Nephron (organoid): ENCODE measurements at regions not wholly inside any gene's neighbourhood (a gene's known extent, or its start where the extent isn't known, plus 50 kb on each side); places are given as distances from the start of the nearest gene placed in this dataset.

Source experiments
- H3K27ac Mint-ChIP-seq, 3 experiments: 2 replicates each; pipeline ENCODE4 v1.8.0; 2020; ENCODE audit warnings: mixed read lengths in 3 of 3, mild to moderate bottlenecking in 2 of 3, moderate library complexity in 1 of 3
- H3K27me3 Mint-ChIP-seq: 2 replicates; pipeline ENCODE4 v1.8.0; 2021; ENCODE audit warnings: low read depth, mild to moderate bottlenecking, moderate library complexity, mixed read lengths
- H3K36me3 Mint-ChIP-seq: 2 replicates; pipeline ENCODE4 v1.8.0; 2020; ENCODE audit warnings: low read depth, mixed read lengths
- H3K4me1 Mint-ChIP-seq: 2 replicates; pipeline ENCODE4 v1.8.0; 2020; ENCODE audit warnings: mixed read lengths
- H3K4me3 Mint-ChIP-seq, 3 experiments: 2 replicates each; pipeline ENCODE4 v1.8.0; 2020; ENCODE audit warnings: mild to moderate bottlenecking in 3 of 3, mixed read lengths in 3 of 3, moderate library complexity in 2 of 3
- H3K9me3 Mint-ChIP-seq: 2 replicates; pipeline ENCODE4 v1.8.0; 2020; ENCODE audit warnings: mixed read lengths
- TF ChIP-seq, protein P1 (sequence below), 3 experiments: fragments of 200-600 bp; sonication (generic); IDR thresholded peaks; one replicate each; pipeline ENCODE4 v1.5.0; 2021; ENCODE audit warnings: antibody characterized with exemption in 3 of 3; ENCODE audit not compliant: unreplicated experiment in 3 of 3

DNA sequence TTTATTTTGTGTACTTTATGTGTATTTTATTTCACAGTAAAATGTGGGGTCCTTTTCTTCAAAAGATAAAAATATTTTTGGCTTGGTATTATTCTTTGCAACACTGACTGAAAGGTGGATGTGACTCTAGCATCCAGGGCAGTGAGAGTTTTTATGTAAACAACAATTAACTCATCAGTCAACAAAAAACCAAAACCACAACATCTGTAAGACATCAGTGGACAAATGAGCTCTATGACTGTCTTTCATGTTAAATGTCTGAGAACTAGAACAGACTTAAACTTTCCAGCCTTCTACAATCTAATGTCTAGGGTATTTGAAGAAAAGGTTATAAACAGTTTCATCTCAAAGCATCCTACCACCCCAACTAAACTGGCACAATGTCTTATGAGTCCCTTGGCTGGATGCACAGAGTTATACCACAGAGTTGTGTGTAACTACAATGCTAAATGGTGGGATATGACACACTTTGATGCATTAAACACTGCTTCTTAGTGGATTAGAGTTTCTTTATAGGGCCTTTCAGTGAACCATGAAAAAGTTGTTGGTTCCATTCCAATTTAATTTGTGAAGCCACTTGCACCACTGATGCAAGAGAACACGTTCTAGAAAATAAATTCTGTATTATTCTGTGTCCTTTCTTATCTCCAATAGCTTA lies 544.2 kb upstream of the KLF12 start:
- Mint-ChIP-seq H3K4me3 (no peak overlapping the region), H3K4me1 (no peaks in the 10 kb centered on the region), H3K36me3 (no peaks in the 10 kb centered on the region), H3K9me3 (no peaks in the 10 kb centered on the region), H3K27me3 (no peaks in the 10 kb centered on the region), H3K27ac (no peak overlapping the region)
- TF ChIP-seq, protein P1, sequence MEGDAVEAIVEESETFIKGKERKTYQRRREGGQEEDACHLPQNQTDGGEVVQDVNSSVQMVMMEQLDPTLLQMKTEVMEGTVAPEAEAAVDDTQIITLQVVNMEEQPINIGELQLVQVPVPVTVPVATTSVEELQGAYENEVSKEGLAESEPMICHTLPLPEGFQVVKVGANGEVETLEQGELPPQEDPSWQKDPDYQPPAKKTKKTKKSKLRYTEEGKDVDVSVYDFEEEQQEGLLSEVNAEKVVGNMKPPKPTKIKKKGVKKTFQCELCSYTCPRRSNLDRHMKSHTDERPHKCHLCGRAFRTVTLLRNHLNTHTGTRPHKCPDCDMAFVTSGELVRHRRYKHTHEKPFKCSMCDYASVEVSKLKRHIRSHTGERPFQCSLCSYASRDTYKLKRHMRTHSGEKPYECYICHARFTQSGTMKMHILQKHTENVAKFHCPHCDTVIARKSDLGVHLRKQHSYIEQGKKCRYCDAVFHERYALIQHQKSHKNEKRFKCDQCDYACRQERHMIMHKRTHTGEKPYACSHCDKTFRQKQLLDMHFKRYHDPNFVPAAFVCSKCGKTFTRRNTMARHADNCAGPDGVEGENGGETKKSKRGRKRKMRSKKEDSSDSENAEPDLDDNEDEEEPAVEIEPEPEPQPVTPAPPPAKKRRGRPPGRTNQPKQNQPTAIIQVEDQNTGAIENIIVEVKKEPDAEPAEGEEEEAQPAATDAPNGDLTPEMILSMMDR (IDR thresholded peaks at IDR 0.05; ENCODE audit: unreplicated experiment in 3 of 3): no peak

DNA sequence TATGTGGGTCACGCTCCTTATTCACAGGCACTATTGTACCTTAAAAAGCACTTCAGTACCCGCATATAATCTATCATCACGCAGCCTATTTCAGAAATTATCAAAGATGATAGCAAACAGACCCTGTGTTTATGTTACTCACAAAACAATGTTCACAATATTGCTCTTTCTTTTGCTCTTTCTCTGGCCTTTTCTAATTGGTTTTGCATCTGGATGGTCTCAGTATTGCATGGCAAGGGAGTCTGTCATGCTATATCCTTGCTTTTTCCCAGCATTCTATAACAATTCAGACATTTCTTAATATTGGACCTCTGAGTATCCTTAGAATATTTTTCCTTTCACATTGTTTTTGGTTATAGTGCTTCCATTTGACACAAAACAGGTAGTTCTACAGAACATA lies 541.8 kb upstream of the KLF12 start:
- H3K9me3 Mint-ChIP-seq: peaks cover 3% of the 10 kb centered on the region
- H3K27me3 Mint-ChIP-seq: no peaks in the 10 kb centered on the region
- no peaks in the 10 kb centered on the region for H3K4me1 Mint-ChIP-seq
- no peak overlapping the region for H3K4me3 Mint-ChIP-seq
- H3K36me3 Mint-ChIP-seq: no peaks in the 10 kb centered on the region
- no peak overlapping the region for H3K27ac Mint-ChIP-seq
- TF ChIP-seq, protein P1 (IDR thresholded peaks at IDR 0.05; ENCODE audit: unreplicated experiment in 3 of 3): no peak

DNA sequence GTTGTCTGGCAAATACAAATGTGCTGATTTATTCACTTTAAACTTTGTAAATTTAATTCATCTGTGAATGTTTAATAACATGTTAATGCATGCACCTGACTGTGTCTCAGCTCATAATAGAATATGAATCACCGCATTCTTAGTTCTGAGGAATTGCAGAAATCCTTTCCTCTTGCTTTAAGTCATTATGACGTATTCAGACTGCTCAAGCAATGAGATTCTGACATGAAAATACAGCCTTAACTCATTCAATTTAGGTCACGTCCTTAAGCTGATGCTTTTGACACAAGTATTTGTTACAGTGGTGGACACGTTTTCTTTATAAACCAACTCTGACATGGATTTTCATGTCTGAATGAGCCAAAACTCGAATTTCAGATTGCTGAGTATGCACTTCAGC lies 541.0 kb upstream of the KLF12 start:
- Mint-ChIP-seq H3K27me3 (no peaks in the 10 kb centered on the region), H3K4me3 (no peak overlapping the region), H3K4me1 (no peaks in the 10 kb centered on the region), H3K36me3 (no peaks in the 10 kb centered on the region), H3K9me3 (peaks cover 3% of the 10 kb centered on the region), H3K27ac (no peak overlapping the region)
- TF ChIP-seq, protein P1 (IDR thresholded peaks at IDR 0.05; ENCODE audit: unreplicated experiment in 3 of 3): no peak

DNA sequence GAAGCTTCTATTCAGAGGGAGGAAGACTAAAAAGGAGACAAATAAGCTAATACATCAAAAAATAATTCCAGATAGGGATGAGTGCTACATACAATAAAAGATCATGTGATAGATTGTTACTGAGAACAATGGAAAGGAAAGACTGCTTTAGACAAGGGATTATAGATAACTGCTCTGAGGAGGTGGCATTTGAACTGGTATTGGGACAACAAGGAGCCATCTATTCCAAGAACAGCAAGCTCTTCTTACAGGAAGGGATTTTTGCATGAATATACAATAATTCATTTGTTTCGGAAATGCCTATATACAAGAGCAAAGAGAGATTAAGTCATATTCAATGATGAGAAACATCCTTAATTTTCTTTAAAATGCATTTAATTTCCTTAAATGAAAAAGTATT lies 540.5 kb upstream of the KLF12 start:
- no peaks in the 10 kb centered on the region for H3K4me1 Mint-ChIP-seq
- H3K9me3 Mint-ChIP-seq: peaks cover 3% of the 10 kb centered on the region
- H3K27me3 Mint-ChIP-seq: no peaks in the 10 kb centered on the region
- H3K27ac Mint-ChIP-seq: no peak overlapping the region
- H3K36me3 Mint-ChIP-seq: no peaks in the 10 kb centered on the region
- no peak overlapping the region for H3K4me3 Mint-ChIP-seq
- TF ChIP-seq, protein P1 (IDR thresholded peaks at IDR 0.05; ENCODE audit: unreplicated experiment in 3 of 3): no peak

DNA sequence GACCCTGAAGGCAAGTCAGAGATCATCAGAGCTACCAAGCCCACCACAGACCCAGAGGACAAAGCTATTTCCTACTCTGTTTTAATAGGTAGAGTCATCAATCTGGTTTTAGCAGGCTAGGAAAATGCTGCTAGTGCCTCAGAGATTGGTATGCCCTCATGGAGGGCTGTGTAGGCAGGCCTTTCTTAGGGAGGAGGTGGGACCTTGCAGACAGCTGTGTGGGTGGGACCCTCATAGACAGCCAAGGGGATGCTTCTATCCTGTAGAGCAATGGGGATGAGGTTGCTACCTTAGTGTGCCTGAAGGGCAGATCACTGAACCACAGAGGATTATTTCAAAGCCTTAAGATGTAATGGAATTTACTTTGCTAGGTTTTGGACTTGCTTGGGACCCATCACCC lies 534.9 kb upstream of the KLF12 start:
- Mint-ChIP-seq H3K36me3 (no peaks in the 10 kb centered on the region), H3K27me3 (no peaks in the 10 kb centered on the region), H3K4me1 (no peaks in the 10 kb centered on the region), H3K27ac (no peak overlapping the region), H3K9me3 (peaks cover 3% of the 10 kb centered on the region), H3K4me3 (no peak overlapping the region)
- TF ChIP-seq, protein P1 (IDR thresholded peaks at IDR 0.05; ENCODE audit: unreplicated experiment in 3 of 3): no peak

DNA sequence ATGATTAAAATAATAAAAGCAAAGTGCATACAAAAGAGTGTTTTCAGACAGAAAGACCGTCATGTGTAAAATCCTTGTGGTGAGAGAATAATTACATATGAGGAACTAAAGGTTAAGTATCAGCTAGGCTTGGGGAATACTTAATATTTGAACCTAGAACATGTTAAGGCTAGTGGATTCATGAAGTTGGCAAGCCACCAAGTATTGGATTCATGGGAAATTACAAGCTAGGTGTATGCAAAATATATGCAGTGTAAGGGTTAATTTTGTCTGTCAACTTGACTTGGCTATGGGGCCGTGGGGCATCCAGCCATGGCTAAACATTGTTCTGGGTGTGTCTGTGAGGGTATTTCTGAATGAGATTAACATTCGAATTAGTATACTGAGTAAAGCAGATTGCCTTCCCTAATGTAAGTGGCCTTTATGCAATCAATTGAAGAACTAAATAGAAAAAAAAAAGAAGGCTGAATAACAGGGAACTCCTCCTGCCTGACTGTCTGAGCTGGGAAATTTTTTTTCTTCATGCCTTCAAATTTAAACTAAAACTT lies 533.5 kb upstream of the KLF12 start:
- Mint-ChIP-seq H3K9me3 (peaks cover under 1% of the 10 kb centered on the region), H3K27me3 (no peaks in the 10 kb centered on the region), H3K27ac (no peak overlapping the region), H3K36me3 (no peaks in the 10 kb centered on the region), H3K4me3 (no peak overlapping the region), H3K4me1 (no peaks in the 10 kb centered on the region)
- TF ChIP-seq, protein P1 (IDR thresholded peaks at IDR 0.05; ENCODE audit: unreplicated experiment in 3 of 3): no peak
